ENCODE measurements at regions not wholly inside any gene's neighbourhood (a gene's known extent, or its start where the extent isn't known, plus 50 kb on each side); places are given as distances from the start of the nearest gene placed in this dataset.
A peak's percentile ranks its signal among the peaks of the same experiment; 100 is the strongest.

DNA sequence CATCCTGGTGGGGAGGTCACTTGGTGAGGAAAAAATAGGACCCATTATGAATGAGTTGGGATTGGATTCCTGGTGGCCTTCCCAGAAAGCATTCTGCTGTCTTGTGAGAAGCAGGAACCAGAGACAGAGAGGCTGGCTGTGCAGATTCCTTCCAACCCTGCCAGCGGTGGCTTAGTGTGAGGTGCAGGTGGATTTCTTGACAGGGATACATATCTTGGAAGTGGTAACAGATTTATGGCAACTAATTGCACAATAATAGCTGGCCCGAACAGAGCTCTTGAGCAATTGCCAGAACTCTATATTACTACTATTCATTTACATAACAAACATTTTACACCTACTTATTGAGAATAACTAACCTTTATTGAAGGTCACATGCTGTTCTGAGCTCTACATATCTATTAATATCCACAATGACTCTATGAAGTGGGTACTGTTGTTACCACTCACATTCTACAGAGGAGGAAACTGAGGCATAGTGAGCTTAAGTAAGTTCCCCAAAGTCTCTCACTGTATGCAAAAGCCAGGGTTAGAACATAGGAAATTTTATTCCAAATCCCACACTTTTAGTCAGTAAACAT lies 173.9 kb upstream of the SERP2 start:
- FAIRE-seq (no peak), ATAC-seq (peak in 3 of 4 donors; percentile 43 to 60 (median 53)), DNase-seq (no peak)
- H3K4me1 ChIP-seq, result peaks cover 0 to 3% (median 0%) of the 10 kb centered on the region in 3 donors
- H3K4me3 ChIP-seq, result no peak overlapping the region
- TF ChIP-seq, protein P1, sequence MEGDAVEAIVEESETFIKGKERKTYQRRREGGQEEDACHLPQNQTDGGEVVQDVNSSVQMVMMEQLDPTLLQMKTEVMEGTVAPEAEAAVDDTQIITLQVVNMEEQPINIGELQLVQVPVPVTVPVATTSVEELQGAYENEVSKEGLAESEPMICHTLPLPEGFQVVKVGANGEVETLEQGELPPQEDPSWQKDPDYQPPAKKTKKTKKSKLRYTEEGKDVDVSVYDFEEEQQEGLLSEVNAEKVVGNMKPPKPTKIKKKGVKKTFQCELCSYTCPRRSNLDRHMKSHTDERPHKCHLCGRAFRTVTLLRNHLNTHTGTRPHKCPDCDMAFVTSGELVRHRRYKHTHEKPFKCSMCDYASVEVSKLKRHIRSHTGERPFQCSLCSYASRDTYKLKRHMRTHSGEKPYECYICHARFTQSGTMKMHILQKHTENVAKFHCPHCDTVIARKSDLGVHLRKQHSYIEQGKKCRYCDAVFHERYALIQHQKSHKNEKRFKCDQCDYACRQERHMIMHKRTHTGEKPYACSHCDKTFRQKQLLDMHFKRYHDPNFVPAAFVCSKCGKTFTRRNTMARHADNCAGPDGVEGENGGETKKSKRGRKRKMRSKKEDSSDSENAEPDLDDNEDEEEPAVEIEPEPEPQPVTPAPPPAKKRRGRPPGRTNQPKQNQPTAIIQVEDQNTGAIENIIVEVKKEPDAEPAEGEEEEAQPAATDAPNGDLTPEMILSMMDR (IDR thresholded peaks at IDR 0.05), result no peak
- no peaks in the 10 kb centered on the region for H3K27me3 ChIP-seq
- intact Hi-C loops (cut with DNase I), result loop anchor here in 1 of 3 donors (10.0 kb wide), 1 partner anchor 235 kb away; no protein-coding TSS in a partner anchor
- WGBS, 2 donors, result 3 to 12% methylated on average over 2 of the region's 2 CpGs
- H3K27ac ChIP-seq, result no peak overlapping the region
- H3K36me3 ChIP-seq, result no peaks in the 10 kb centered on the region
- no peaks in the 10 kb centered on the region for H3K9me3 ChIP-seq

GRCh38 chr13:44206434-44206833 lies 167.2 kb upstream of the SERP2 start:
- ATAC-seq (no peak), FAIRE-seq (no peak), DNase-seq (no peak)
- Histone ChIP-seq H3K4me1 (no peaks in the 10 kb centered on the region), H3K27ac (no peak overlapping the region), H3K27me3 (no peaks in the 10 kb centered on the region), H3K9me3 (no peaks in the 10 kb centered on the region), H3K4me3 (no peak overlapping the region), H3K36me3 (no peaks in the 10 kb centered on the region)
- TF ChIP-seq, protein P1 (IDR thresholded peaks at IDR 0.05), result no peak
- intact Hi-C loops (cut with DNase I), result no loop called here
- 87 to 88% methylated on average over 3 of the region's 3 CpGs for WGBS, 2 donors

GRCh38 chr13:44207476-44207875 lies 166.1 kb upstream of the SERP2 start:
- no peak for DNase-seq
- Histone ChIP-seq H3K27ac (no peak overlapping the region), H3K4me3 (no peak overlapping the region), H3K9me3 (no peaks in the 10 kb centered on the region), H3K36me3 (no peaks in the 10 kb centered on the region), H3K27me3 (no peaks in the 10 kb centered on the region), H3K4me1 (no peaks in the 10 kb centered on the region)
- TF ChIP-seq, protein P1 (IDR thresholded peaks at IDR 0.05), result no peak
- FAIRE-seq, result no peak
- 93 to 94% methylated on average over 2 of the region's 2 CpGs for WGBS, 2 donors
- intact Hi-C loops (cut with DNase I), result no loop called here
- no peak for ATAC-seq

DNA sequence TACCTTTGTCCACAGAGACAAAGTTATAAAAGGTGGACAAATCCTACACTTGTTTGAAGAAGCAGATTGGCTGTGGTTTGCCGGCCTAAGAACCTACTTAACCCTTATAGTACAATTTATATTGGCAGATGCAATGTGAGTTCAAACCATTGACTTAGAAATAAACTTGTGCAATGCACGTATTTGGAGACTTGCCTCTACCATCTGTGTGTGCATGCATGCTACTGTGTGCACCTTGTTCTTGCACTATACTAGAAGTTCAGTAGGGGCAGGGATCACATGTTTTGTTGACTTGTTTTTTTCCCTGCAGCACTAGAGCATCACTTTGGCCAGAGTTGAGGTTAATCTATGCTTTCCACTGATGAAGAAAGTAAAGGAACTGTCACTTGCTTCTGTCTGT lies 163.1 kb upstream of the SERP2 start:
- TF ChIP-seq, protein P1 (IDR thresholded peaks at IDR 0.05), result no peak

GRCh38 chr13:44211286-44211685 lies 162.3 kb upstream of the SERP2 start:
- Histone ChIP-seq H3K36me3 (no peaks in the 10 kb centered on the region), H3K4me1 (no peaks in the 10 kb centered on the region), H3K27ac (no peak overlapping the region), H3K4me3 (no peak overlapping the region), H3K27me3 (no peaks in the 10 kb centered on the region), H3K9me3 (no peaks in the 10 kb centered on the region)
- 74 to 83% methylated on average over 4 of the region's 4 CpGs for WGBS, 2 donors
- ATAC-seq (no peak), FAIRE-seq (no peak), DNase-seq (no peak)
- TF ChIP-seq, protein P1 (IDR thresholded peaks at IDR 0.05), result no peak
- intact Hi-C loops (cut with DNase I), result no loop called here

More for the DNA sequence above, 163.1 kb upstream of the SERP2 start:
- intact Hi-C loops (cut with DNase I), result no loop called here
- no peak for ATAC-seq
- Histone ChIP-seq H3K4me3 (no peak overlapping the region), H3K36me3 (no peaks in the 10 kb centered on the region), H3K27ac (no peak overlapping the region), H3K4me1 (no peaks in the 10 kb centered on the region), H3K27me3 (no peaks in the 10 kb centered on the region), H3K9me3 (no peaks in the 10 kb centered on the region)
- 60 to 61% methylated on average over 2 of the region's 2 CpGs for WGBS, 2 donors
- no peak for FAIRE-seq
- DNase-seq, result no peak
